Osteocyte (in vitro differentiated cells): ENCODE measurements at regions not wholly inside any gene's neighbourhood (a gene's known extent, or its start where the extent isn't known, plus 50 kb on each side); places are given as distances from the start of the nearest gene placed in this dataset.

Experiments
- DNase-seq: peaks from one replicate; pipeline ENCODE4 v3.0.0; 2021; ENCODE audit warnings: mixed read lengths; ENCODE audit not compliant: unreplicated experiment; ENCODE audit errors: extremely low spot score
- H3K27ac Mint-ChIP-seq: one replicate; pipeline ENCODE4 v1.8.0; 2021; ENCODE audit warnings: mild to moderate bottlenecking, mixed read lengths; ENCODE audit not compliant: unreplicated experiment
- H3K27me3 Mint-ChIP-seq: one replicate; pipeline ENCODE4 v1.8.0; 2021; ENCODE audit warnings: mixed read lengths; ENCODE audit not compliant: unreplicated experiment
- H3K36me3 Mint-ChIP-seq: one replicate; pipeline ENCODE4 v1.8.0; 2021; ENCODE audit warnings: mixed read lengths; ENCODE audit not compliant: unreplicated experiment
- H3K4me1 Mint-ChIP-seq: one replicate; pipeline ENCODE4 v1.8.0; 2021; ENCODE audit warnings: mixed read lengths; ENCODE audit not compliant: unreplicated experiment
- H3K4me3 Mint-ChIP-seq: one replicate; pipeline ENCODE4 v1.8.0; 2021; ENCODE audit warnings: mild to moderate bottlenecking, moderate library complexity, mixed read lengths; ENCODE audit not compliant: unreplicated experiment
- H3K9me3 Mint-ChIP-seq: one replicate; pipeline ENCODE4 v1.8.0; 2021; ENCODE audit warnings: mixed read lengths; ENCODE audit not compliant: unreplicated experiment
- CTCF ChIP-seq: fragments of 200-600 bp; sonication (generic); IDR thresholded peaks from 2 replicates; pipeline ENCODE4 v1.5.0; 2021; ENCODE audit warnings: antibody characterized with exemption, mild to moderate bottlenecking, moderate library complexity

- Mint-ChIP-seq H3K9me3 (no peaks in the 10 kb centered on the region), H3K36me3 (no peaks in the 10 kb centered on the region), H3K27me3 (peaks cover 16% of the 10 kb centered on the region), H3K4me1 (no peaks in the 10 kb centered on the region), H3K27ac (no peak overlapping the region), H3K4me3 (no peak overlapping the region)
- no peak for DNase-seq
- TF ChIP-seq CTCF, result no peak
These were observed 193.8 kb upstream of the PRSS16 start for GRCh38 chr6:27053738-27054137.

- Mint-ChIP-seq H3K9me3 (no peaks in the 10 kb centered on the region), H3K36me3 (no peaks in the 10 kb centered on the region), H3K4me1 (no peaks in the 10 kb centered on the region), H3K4me3 (no peak overlapping the region), H3K27ac (no peak overlapping the region), H3K27me3 (peaks cover 16% of the 10 kb centered on the region)
- TF ChIP-seq CTCF, result no peak
- DNase-seq, result no peak
These were observed 190.9 kb upstream of the PRSS16 start for GRCh38 chr6:27056615-27057014.

- Mint-ChIP-seq H3K36me3 (no peaks in the 10 kb centered on the region), H3K4me1 (no peaks in the 10 kb centered on the region), H3K9me3 (no peaks in the 10 kb centered on the region), H3K4me3 (no peak overlapping the region), H3K27ac (no peak overlapping the region), H3K27me3 (peaks cover 16% of the 10 kb centered on the region)
- DNase-seq, result no peak
- no peak for TF ChIP-seq CTCF
These were observed 187.7 kb upstream of the PRSS16 start for GRCh38 chr6:27059621-27060425.

- Mint-ChIP-seq H3K9me3 (no peaks in the 10 kb centered on the region), H3K4me3 (no peak overlapping the region)
These were observed 186.1 kb upstream of the PRSS16 start for GRCh38 chr6:27061235-27061993.

More at GRCh38 chr6:27061235-27061993, 186.1 kb upstream of the PRSS16 start:
- no peak for TF ChIP-seq CTCF
- Mint-ChIP-seq H3K27ac (no peak overlapping the region), H3K27me3 (peaks cover 12% of the 10 kb centered on the region), H3K36me3 (no peaks in the 10 kb centered on the region), H3K4me1 (no peaks in the 10 kb centered on the region)
- DNase-seq, result no peak
